K562 (cell line): ENCODE measurements at regions not wholly inside any gene's neighbourhood (a gene's known extent, or its start where the extent isn't known, plus 50 kb on each side); places are given as distances from the start of the nearest gene placed in this dataset.

Experiments used
- ATAC-seq: fragments of 200-7000 bp; cut with Tn5 transposase; 3 replicates; pipeline ENCODE4 v1.9.1; 2020; ENCODE audit warnings: moderate library complexity
- BruUV-seq: library from RNA; stranded (reverse); fragments of 400-500 nt; replicated peaks from 2 replicates; lab custom pipeline; 2021; lab: Mats Ljungman, UMichigan
- CTCF ChIA-PET: fragments of 300-600 bp; formaldehyde crosslinking; extraction: SDS; loops from one replicate; lab custom pipeline; 2021; ENCODE audit warnings: low intra/inter-chr PET ratio; lab: Yijun Ruan, JAX
- POLR2A ChIA-PET: fragments of 300-600, 350-650 bp; sonication (Branson Sonifier 250); formaldehyde crosslinking; extraction: SDS; loops from one replicate; lab custom pipeline; 2021; ENCODE audit warnings: antibody characterized with exemption, inconsistent platforms; lab: Yijun Ruan, JAX
- DNase-seq, 4 experiments: peaks; one replicate each; pipeline versions ENCODE4 v3.0.0 to v3.0.0-alpha.2; 2011 to 2018; ENCODE audit warnings: low spot score in 3 of 4, mixed read lengths in 3 of 4; ENCODE audit errors: extremely low read depth in 1 of 4
- FAIRE-seq: peaks from 2 replicates; lab custom pipeline; 2011; peaks lifted over from hg19 to GRCh38; lab: Jason Lieb, UNC
- H2AFZ ChIP-seq: 2 replicates; pipeline ENCODE4 v1.6.0; 2011; ENCODE audit warnings: low read depth, low read length, control low read depth, inconsistent platforms
- H3K27ac ChIP-seq: fragments of 200-600 bp; 3 replicates; pipeline ENCODE4 v1.8.0; 2011; ENCODE audit warnings: low read depth, mild to moderate bottlenecking, control low read depth, inconsistent platforms, low read length, moderate library complexity, mixed read lengths; ENCODE audit errors: extremely low read depth
- H3K27me3 ChIP-seq, 2 experiments: fragments of 300-600 bp in 1 of 2; 2 replicates in 1 of 2; 3 replicates in 1 of 2; pipeline versions ENCODE4 v1.6.0 to v1.8.0; 2011; ENCODE audit warnings: inconsistent platforms in 2 of 2, low read length in 2 of 2, mild to moderate bottlenecking in 1 of 2, mixed read lengths in 1 of 2, moderate library complexity in 1 of 2; ENCODE audit not compliant: control insufficient read depth in 2 of 2, insufficient read depth in 2 of 2
- H3K36me3 ChIP-seq: fragments of 300-600 bp; 3 replicates; pipeline ENCODE4 v1.8.0; 2011; ENCODE audit warnings: mild to moderate bottlenecking, low read length, inconsistent platforms; ENCODE audit not compliant: control insufficient read depth, insufficient read depth
- H3K4me1 ChIP-seq, 2 experiments: fragments of 200-600 bp in 1 of 2; replicated peaks in 1 of 2; 2 replicates in 1 of 2; 3 replicates in 1 of 2; pipeline versions ENCODE4 v1.5.1 to v1.8.0; 2011; ENCODE audit warnings: inconsistent platforms in 2 of 2, low read length in 2 of 2, mild to moderate bottlenecking in 1 of 2, mixed read lengths in 1 of 2, moderate library complexity in 1 of 2; ENCODE audit not compliant: control insufficient read depth in 2 of 2, insufficient read depth in 2 of 2
- H3K4me2 ChIP-seq: 2 replicates; pipeline ENCODE4 v1.6.1; 2011; ENCODE audit warnings: low read length, control low read depth, inconsistent platforms, mixed read lengths; ENCODE audit not compliant: insufficient read depth
- H3K4me3 ChIP-seq: fragments of 200-600 bp; sonication (generic), shearing (Covaris generic); 2 replicates; pipeline ENCODE4 v1.5.1; 2016; ENCODE audit warnings: control low read depth, inconsistent platforms
- H3K79me2 ChIP-seq: fragments of 200-600 bp; 3 replicates; pipeline ENCODE4 v1.8.0; 2011; ENCODE audit warnings: low read length, inconsistent platforms; ENCODE audit not compliant: control insufficient read depth, insufficient read depth
- H3K9ac ChIP-seq, 2 experiments: 2 replicates each; pipeline versions ENCODE4 v1.6.0 to v1.6.1; 2011; ENCODE audit warnings: low read depth in 2 of 2, low read length in 2 of 2, control low read depth in 1 of 2, inconsistent platforms in 1 of 2, mild to moderate bottlenecking in 1 of 2, mixed read lengths in 1 of 2; ENCODE audit not compliant: insufficient read depth in 1 of 2
- H3K9me1 ChIP-seq: one replicate; pipeline ENCODE4 v1.6.0; 2011; ENCODE audit warnings: inconsistent platforms, mild to moderate bottlenecking, low read length, moderate library complexity; ENCODE audit not compliant: control insufficient read depth, insufficient read depth
- H3K9me3 ChIP-seq: replicated peaks from 2 replicates; pipeline ENCODE4 v1.5.1; 2011; ENCODE audit warnings: low read depth, low read length, inconsistent platforms; ENCODE audit not compliant: control insufficient read depth, insufficient read depth
- H4K20me1 ChIP-seq: replicated peaks from 2 replicates; pipeline ENCODE4 v1.6.1; 2011; ENCODE audit warnings: low read length, inconsistent platforms, mixed read lengths; ENCODE audit not compliant: control insufficient read depth, insufficient read depth
- E2F8 ChIP-seq: fragments of 450-650 bp; IDR thresholded peaks from 2 replicates; pipeline ENCODE4 v1.7.1; 2018; ENCODE audit warnings: mild to moderate bottlenecking, low read depth; ENCODE audit not compliant: partially characterized antibody
- KLF1 ChIP-seq: fragments of 450-650 bp; IDR thresholded peaks from 2 replicates; pipeline ENCODE4 v1.6.1; 2016; ENCODE audit warnings: missing genetic modification characterization, missing compliant biosample characterization
- MEF2A ChIP-seq: IDR thresholded peaks from 2 replicates; pipeline ENCODE4 v1.6.1; 2011; ENCODE audit warnings: low read depth, mild to moderate bottlenecking, low read length, moderate library complexity; ENCODE audit not compliant: control insufficient read depth
- MIER1 ChIP-seq: fragments of 450-650 bp; IDR thresholded peaks from 2 replicates; pipeline ENCODE4 v1.6.1; 2016; ENCODE audit warnings: antibody characterized with exemption, mild to moderate bottlenecking, low read depth
- TCF3 ChIP-seq: sonication (generic); formaldehyde crosslinking; IDR thresholded peaks from 2 replicates; pipeline ENCODE4 v1.4.0; 2020; ENCODE audit warnings: mild to moderate bottlenecking, missing genetic modification reagents
- WGBS: fragments of 100-300 bp; shearing (Covaris generic); methylation state at CpG from one replicate; pipeline ENCODE4 v1.1.6; 2016; ENCODE audit warnings: low coverage, mixed read lengths; ENCODE audit not compliant: insufficient coverage; ENCODE audit errors: missing lambda C conversion rate; 5-methylcytosine and 5-hydroxymethylcytosine counted together
- in situ Hi-C: fragments of 300-500 bp; cut with MboI; formaldehyde crosslinking; loops from 4 replicates; pipeline ENCODE4 v1.15.0; 2018; ENCODE audit warnings: inconsistent platforms, mixed read lengths
- intact Hi-C: fragments of 100-400 bp; cut with micrococcal nuclease; formaldehyde crosslinking; loops from 2 replicates; pipeline ENCODE4 v1.14.2; 2022

GRCh38 chr5:104915226-104915625 is 1352.6 kb upstream of the NUDT12 start:
- Histone ChIP-seq H3K9me3 (no peaks in the 10 kb centered on the region), H3K4me3 (no peak overlapping the region), H3K36me3 (no peaks in the 10 kb centered on the region), H4K20me1 (no peaks in the 10 kb centered on the region), H3K4me2 (no peak overlapping the region), H3K9me1 (no peaks in the 10 kb centered on the region), H3K4me1 (no peaks in the 10 kb centered on the region), H3K27me3 (no peaks in the 10 kb centered on the region), H3K27ac (no peak overlapping the region), H2AFZ (no peak overlapping the region), H3K9ac (no peak overlapping the region), H3K79me2 (no peaks in the 10 kb centered on the region)
- WGBS: 0% methylated on average over 1 of the region's 1 CpG
- FAIRE-seq (no peak), DNase-seq (no peak), ATAC-seq (no peak)
- CTCF ChIA-PET: no interaction called here
- no TSS peak for BruUV-seq
- POLR2A ChIA-PET: no interaction called here
- in situ Hi-C loops (no loop called here), intact Hi-C loops (no loop called here)
- no peak for TF ChIP-seq E2F8
- no peak for TF ChIP-seq KLF1 (tag)
- no peak for TF ChIP-seq MEF2A
- no peak for TF ChIP-seq TCF3
- TF ChIP-seq MIER1: no peak
